ENCODE measurements at regions not wholly inside any gene's neighbourhood (a gene's known extent, or its start where the extent isn't known, plus 50 kb on each side); places are given as distances from the start of the nearest gene placed in this dataset.

- Histone ChIP-seq H3K9ac (ENCODE audit: insufficient read depth in 1 of 2, low read length in 2 of 2) (no peak overlapping the region), H3K36me3 (ENCODE audit: control insufficient read depth in 4 of 4, insufficient read depth in 4 of 4, low read length in 4 of 4) (no peaks in the 10 kb centered on the region), H3K4me1 (ENCODE audit: control insufficient read depth in 5 of 5, insufficient read depth in 5 of 5, low read length in 5 of 5) (peaks cover 0 to 4% (median 0%) of the 10 kb centered on the region in 5 donors), H3K4me3 (no peak overlapping the region), H3K27me3 (ENCODE audit: control insufficient read depth in 3 of 3, insufficient read depth in 3 of 3, low read length in 2 of 3) (peaks cover 0 to 13% (median 2%) of the 10 kb centered on the region in 3 donors), H3K27ac (ENCODE audit: low read depth in 1 of 2, low read length in 1 of 2) (no peak overlapping the region), H3K9me3 (ENCODE audit: control insufficient read depth in 4 of 4, insufficient read depth in 3 of 4, low read length in 3 of 4) (no peaks in the 10 kb centered on the region)
- ATAC-seq (ENCODE audit: insufficient read depth, low FRiP score) (peak; percentile 71), DNase-seq (peak; percentile 82)
- TF ChIP-seq CTCF (IDR thresholded peaks at IDR 0.05; ENCODE audit: control extremely low read depth, extremely low read depth) = peak; percentile 77
- WGBS, 2 donors = 32 to 34% methylated on average over 32 of the region's 32 CpGs
Measured at GRCh38 chr6:169831450-169832246, 80.2 kb downstream of the ERMARD start.

All from lung (tissue), 11 donors.